ENCODE measurements at regions not wholly inside any gene's neighbourhood (a gene's known extent, or its start where the extent isn't known, plus 50 kb on each side); places are given as distances from the start of the nearest gene placed in this dataset.

- no peak for DNase-seq
These were observed 53.7 kb upstream of the TRAK1 start for GRCh38 chr3:42037318-42037945.

- DNase-seq, result no peak
These were observed 54.7 kb upstream of the TRAK1 start for GRCh38 chr3:42036483-42036823.

GRCh38 chr3:42035816-42036482, 55.2 kb upstream of the TRAK1 start:
- DNase-seq, result no peak

GRCh38 chr3:42035007-42035406, 56.1 kb upstream of the TRAK1 start:
- DNase-seq, result no peak

GRCh38 chr3:42033741-42034140, 57.4 kb upstream of the TRAK1 start:
- DNase-seq, result no peak

GRCh38 chr3:42032693-42033349, 58.3 kb upstream of the TRAK1 start:
- peak in 1 of 2 experiments; percentile 20 for DNase-seq

GRCh38 chr3:42031808-42032480, 59.2 kb upstream of the TRAK1 start:
- DNase-seq, result no peak

GRCh38 chr3:42028474-42028873, 62.7 kb upstream of the TRAK1 start:
- no peak for DNase-seq

- no peak for DNase-seq
These were observed 63.6 kb upstream of the TRAK1 start for GRCh38 chr3:42027571-42027970.

GRCh38 chr3:42025370-42026138, 63.7 kb upstream of the ULK4 start:
- DNase-seq, result peak in 1 of 2 experiments; percentile 35

- no peak for DNase-seq
These were observed 62.9 kb upstream of the ULK4 start for GRCh38 chr3:42024591-42025351.

- no peak for DNase-seq
These were observed 61.5 kb upstream of the ULK4 start for GRCh38 chr3:42023380-42023779.

GRCh38 chr3:42022355-42022754, 60.5 kb upstream of the ULK4 start:
- DNase-seq, result no peak

GRCh38 chr3:42020684-42021307, 58.9 kb upstream of the ULK4 start:
- DNase-seq, result no peak

GRCh38 chr3:42019953-42020260, 58.0 kb upstream of the ULK4 start:
- no peak for DNase-seq

GRCh38 chr3:42019144-42019952, 57.4 kb upstream of the ULK4 start:
- DNase-seq, result no peak

GRCh38 chr3:42014921-42015533, 53.1 kb upstream of the ULK4 start:
- no peak for DNase-seq

GRCh38 chr3:42014458-42014920, 52.6 kb upstream of the ULK4 start:
- no peak for DNase-seq

- no peak for DNase-seq
These were observed 52.0 kb upstream of the ULK4 start for GRCh38 chr3:42013691-42014457.
